NCI-H1105 treated with DMSO at 0.1 percent for 48 hours (cell line): ENCODE measurements at regions not wholly inside any gene's neighbourhood (a gene's known extent, or its start where the extent isn't known, plus 50 kb on each side); places are given as distances from the start of the nearest gene placed in this dataset.

ENCODE experiments used
- DNase-seq: peaks from one replicate; lab custom pipeline; 2025; lab: John Stamatoyannopoulos, UW

GRCh38 chr6:163985710-163986109 is 571.2 kb downstream of the QKI start:
- no peak for DNase-seq

DNA sequence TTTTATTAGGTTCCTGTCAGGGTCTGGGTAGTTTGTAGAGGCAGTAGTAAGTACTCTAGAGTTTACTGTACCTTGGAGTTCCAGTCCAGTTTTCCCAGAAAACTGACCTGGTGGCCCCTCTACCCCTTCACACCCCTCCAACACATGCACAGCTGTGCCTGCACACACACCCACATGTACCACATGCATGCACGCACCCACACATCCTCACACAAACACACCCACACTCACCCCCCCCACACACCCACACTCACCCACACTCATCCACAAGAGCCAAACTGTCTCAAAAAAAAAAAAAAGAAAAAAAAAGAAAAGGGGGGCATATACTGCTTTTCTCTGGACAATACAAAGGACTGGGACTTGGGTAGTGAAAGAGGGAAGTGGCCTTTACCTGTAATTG is 570.5 kb downstream of the QKI start:
- DNase-seq: no peak

DNA sequence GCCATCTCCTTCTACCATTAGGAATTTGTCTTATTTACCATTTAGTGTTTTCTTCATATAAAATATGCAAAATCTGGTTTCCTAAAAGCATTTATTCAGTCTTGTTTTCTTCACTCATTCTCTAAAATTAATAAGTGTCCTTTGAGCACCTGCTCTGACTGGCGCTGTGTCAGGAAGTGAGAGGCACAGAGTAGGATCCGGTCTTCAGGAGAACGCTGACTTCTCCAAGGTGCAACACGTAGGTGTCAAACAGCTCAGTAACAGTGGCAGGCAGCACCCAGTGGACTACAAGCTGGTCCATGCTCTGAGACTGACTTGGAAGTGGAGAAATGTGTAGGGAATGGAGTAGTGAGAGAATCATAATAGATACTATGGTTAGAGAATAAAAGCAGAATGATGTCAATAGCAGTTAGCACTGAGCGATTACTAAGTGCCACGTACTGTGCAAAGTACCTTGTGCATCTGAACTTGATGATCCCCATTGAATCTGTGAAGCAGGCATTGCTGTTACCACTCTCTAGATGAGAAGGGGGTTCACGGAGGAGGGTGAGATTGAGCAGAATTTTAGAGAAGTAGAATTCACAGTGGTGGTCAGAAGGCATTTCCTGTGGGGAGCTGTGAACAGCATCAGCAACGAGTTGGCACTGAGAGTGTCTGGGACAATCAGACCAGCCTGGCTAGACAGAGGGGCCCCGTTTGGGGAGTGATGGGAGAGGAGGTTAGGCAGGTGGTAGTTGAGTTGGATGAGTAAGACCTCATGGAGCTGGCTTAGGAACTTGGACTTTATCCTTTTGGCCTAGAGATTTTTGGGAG is 569.8 kb downstream of the QKI start:
- DNase-seq: no peak

- no peak for DNase-seq
These were observed 569.2 kb downstream of the QKI start for GRCh38 chr6:163983679-163984078.

GRCh38 chr6:163974322-163974721 is 559.8 kb downstream of the QKI start:
- no peak for DNase-seq

DNA sequence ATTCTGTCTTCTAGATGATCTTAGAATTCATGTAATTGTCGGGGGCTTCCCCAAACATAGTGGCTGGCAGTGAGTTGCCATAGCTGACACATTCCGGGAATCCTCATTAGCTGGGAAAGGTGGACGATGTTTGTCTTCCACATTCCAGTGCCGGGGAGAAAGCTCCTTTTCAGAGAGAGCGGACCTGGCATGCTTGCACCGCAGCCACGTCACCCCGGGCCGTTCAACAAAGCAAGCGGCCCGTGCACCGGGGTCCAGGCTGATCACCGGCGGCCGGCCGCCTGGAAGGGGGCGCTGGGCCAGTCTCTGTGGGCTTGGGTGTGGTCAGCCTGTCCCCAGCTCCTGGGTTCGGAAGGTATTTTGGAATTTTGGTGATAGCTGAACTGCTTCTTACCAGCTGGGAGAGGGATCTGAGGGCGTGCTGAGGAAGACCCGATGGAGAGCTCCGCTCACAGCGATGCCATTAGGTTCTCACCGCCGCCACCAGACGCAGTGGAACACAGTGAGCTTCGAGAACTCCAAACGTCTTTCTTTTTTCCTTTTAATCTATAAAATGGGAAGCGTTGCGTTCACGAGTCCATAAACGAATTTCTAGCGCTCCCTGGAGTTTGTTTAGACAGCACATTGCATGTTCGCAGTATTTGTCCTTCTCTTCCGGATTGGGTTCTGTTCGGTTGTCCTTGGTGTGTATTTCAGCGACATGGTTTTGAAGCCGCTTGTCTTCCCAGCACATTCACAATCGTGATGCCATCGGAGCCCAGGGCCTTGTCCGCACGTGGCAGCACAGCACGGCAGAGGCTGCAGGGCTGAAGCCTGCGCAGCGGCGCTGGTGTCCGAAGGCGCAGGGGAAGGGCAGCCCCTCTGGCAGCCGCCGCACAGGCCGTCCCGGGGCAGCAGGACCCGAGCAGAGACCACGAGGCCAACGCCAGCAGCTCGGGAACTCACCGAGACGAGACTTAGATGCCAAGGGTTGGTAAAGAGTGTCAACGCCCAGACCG is 557.6 kb downstream of the QKI start:
- DNase-seq: no peak

DNA sequence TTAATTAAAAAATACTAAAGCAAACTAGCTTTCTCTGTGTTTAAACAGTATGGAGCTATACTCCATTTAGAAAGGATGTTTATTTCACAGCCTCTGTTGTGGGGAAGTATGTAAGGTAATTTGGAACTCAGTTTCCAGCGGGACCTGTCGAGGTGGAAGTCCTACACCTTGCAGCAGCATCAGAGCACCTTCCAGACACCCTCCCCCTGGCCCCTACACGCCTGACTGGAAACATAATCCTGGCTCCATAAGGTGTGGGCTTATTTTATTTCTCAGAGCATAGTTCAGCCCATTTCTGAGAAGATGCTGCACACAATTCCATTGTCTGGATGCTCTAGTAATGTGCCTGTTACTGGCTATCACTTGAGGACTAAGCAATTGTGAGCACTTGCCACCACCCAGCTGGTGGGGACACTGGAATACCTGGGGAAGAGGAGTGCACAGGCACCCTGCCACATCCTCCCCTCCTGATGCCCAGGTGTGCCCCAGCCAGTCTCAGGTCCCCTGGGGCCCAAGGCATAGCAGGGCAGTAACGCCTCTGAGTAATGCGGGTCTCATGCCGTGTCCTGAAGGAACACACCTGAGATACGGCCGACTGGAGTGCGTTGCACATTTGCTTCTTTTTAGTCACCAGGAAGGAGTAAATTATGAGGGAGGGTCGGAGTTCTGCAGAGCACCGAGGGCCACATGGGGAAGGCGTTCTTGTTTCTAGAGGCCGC is 556.5 kb downstream of the QKI start:
- no peak for DNase-seq

DNA sequence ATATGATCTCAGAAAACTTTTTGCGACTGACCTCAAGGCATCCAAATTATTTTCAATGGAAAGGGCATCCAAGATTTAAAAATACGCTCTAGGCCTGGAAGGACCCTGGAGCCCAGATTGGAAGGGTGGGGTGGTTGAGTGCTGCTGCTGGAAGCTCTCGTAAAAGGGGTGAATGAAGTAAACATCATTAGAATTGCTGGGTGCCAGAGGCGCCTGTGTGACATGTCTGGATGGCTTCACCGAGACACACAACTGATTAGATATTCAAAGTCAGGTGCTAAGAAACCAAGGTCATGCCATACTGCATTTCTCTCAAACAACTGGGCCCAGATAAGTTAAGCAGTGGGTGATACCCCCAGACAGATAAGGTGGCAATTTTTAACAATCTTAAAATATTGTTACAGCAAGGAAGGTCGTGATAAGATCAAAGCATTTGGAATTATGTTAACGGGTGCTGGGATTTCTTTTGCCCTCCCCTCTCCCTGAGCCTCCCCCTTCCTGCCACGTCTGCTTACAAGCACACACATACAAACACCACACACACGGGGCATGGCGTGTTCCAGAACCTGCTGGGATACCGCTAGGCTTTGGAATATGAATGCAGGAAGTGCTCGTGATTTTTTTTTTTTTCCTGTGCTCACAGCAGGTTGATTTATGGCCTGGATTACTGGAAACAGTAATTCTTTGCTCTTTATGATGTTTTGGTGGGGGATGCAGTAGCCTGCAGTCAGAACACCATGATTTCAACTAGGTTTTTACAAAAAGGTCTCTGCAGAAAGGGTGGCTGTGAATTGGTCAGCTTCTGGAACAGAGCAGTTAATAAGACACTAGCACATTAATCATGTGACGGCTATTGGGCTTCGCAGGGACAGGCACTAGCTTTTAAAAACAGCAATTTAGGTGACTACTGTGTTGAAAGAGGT is 551.2 kb downstream of the QKI start:
- DNase-seq: no peak

- DNase-seq: no peak
These were observed 550.3 kb downstream of the QKI start for GRCh38 chr6:163964789-163965188.

DNA sequence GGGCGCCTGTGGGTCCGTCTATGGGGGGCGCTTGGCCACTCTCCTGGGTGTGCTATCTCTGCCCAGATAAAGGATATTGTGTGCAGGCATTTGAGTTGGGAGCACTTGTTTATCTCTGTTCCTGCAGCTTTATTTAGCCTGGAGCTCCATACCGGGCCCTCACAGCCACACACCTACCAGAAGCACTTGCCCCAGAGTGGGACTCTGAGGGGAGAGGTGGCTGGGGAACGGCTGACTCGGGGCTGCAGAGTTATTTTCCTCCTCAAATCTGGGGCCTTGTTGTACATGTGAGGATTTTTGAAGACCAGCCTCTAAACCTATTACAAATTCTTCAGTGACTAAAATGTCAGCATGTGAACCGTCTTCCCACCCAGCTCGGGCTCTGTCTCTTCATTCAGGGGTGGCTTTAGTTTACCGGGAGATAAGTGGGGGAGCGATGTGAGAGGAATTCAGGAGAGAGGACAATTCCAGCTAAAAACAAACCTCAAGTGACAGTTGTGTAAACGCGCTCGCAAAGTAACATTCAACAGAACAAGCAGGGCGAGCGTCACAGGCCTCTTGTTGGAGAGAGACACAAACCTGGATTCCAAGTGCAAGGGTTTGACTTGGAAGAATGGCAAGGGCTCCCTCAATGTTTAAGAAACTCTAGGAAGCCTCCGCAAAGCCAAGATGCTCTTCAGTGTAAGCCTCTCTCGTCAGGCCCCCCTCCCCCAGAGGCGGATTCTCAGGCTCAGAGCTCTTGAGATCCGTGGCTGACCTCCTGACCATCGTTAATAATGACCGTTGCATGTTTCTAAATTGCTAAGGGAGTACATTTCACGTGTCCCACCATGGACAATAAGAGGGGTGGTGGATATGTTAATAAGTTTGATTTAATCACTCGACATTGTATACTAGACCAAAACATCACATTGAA is 548.9 kb downstream of the QKI start:
- DNase-seq: no peak

- DNase-seq: no peak
These were observed 548.2 kb downstream of the QKI start for GRCh38 chr6:163962627-163963117.

- DNase-seq: no peak
These were observed 545.6 kb downstream of the QKI start for GRCh38 chr6:163960128-163960527.

- no peak for DNase-seq
These were observed 544.1 kb downstream of the QKI start for GRCh38 chr6:163958646-163959045.

DNA sequence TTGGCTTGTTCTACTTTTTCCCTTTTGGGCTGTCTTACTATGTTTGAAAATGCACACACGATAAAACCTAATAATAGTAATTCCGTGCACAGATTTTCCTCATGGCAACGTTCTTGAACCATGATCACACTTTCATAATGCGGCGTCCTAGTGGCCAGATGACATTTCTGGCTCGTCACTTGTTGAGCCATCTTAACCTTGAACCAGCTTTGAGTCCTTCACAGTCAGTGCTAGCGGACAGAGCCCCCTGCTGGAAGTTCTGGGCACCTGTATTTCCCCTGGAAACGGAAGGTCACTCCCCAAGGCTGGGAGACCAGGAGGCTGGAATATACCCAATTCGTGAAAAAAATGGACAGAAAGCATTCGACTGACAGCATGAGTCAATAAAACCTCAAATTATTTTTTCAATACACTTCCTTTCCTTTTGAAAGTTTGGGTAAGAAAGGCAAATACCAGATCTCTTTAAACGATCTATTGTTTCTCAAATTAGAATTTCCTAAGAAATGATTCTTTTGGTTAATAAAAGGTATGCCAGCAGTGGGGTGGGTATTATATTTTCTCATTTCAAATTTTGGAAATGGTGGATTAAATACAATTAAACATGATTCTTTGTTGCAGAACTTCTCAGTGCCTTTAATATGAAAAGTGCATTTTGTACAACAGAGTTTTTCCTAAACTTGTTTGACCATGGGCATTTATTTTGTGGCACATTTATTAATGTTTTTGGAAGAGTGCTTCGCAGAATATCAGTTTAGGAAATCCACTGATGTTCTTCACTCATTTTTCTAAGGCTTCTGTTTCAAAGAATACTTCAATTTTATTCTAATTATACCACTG is 542.3 kb downstream of the QKI start:
- DNase-seq: peak; percentile 82

- peak; percentile 71 for DNase-seq
These were observed 541.2 kb downstream of the QKI start for GRCh38 chr6:163955756-163956155.

GRCh38 chr6:163955096-163955495 is 540.6 kb downstream of the QKI start:
- no peak for DNase-seq

DNA sequence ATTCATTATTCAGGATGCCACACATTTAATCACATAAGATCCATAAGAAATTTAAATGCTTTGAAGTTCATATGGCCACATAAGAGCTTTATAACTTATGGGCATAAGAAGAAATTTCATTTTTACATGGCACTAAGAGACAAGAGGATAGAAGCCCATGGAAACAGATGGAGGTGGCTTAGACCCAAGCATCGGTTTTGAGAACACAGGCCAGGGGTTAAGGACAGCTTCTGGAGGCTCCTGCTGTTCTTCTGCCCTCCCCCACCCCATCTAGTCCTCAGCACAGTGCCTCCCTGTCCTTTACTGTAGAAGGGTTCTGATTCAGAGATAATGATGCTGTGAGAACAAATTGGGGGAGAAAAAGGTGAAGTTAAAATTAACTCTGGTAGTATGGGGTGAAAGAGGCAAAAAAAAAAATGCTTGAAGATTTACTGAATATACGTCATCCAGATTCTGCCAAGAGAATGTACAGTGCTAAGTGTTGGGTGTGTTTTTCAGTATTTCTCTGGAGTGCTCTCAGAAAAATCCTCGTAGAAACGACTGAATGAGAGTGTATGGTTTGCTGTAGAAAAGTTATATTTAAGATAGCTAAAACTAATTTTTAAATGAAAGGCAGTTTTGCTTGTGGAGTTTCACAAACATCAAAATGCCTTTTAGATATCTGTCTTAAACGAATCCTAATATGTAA is 539.7 kb downstream of the QKI start:
- DNase-seq: no peak

DNA sequence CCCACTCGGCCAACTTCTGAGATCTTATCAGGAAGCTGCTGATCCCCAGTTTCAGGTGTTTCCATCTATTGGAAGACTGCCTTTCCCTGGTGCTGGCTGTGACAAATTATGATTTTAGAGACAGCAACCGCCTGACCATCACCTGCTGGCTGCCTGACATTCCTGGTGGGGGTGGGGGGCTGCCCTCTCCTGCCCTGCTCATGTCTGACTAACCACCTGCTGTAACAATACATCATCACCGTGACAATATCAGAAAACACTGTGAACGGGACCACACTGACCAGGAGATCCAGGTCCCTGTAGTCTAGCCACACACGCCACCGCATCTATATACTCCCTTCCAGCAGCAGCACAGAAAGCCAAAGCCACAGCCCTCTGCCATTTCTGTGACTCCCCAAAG is 537.5 kb downstream of the QKI start:
- DNase-seq: no peak
